ENCODE measurements at regions not wholly inside any gene's neighbourhood (a gene's known extent, or its start where the extent isn't known, plus 50 kb on each side); places are given as distances from the start of the nearest gene placed in this dataset.

DNA sequence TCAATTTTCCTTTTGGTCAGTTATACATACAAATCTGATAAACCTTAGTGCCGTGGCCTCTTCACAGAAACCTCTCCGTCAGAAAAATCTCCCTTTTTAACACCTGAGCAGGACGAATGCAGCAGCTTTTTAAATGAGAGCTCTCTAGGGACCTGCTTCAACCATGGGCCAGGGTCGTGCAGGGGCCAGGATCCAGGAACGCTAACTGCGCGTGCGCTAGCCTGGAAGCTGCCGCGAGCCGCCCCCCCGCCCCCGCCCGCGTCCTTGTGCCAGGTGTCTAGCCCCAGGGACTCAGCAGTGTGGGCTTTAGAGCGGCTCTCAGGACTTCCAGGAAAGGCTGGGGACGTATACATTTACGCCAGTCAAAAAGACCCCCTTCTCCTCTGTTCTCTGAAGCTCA lies 136.8 kb upstream of the FMN2 start:
- Histone ChIP-seq H2BK20ac (ENCODE audit: low read depth, low read length) (no peak overlapping the region), H3K4me2 (ENCODE audit: low read depth, low read length) (no peak overlapping the region), H2AFZ (replicated peaks; ENCODE audit: low read length, poor library complexity) (no peak overlapping the region), H3K79me1 (ENCODE audit: low read depth in 1 of 2, low read length in 2 of 2) (no peaks in the 10 kb centered on the region), H3K9me1 (ENCODE audit: insufficient read depth, low read length) (no peaks in the 10 kb centered on the region), H4K20me1 (ENCODE audit: insufficient read depth, low read length) (no peaks in the 10 kb centered on the region), H3K14ac (replicated peaks; ENCODE audit: low read depth, low read length) (no peak overlapping the region), H3K27me3 (ENCODE audit: control insufficient read depth, insufficient read depth, low read length) (peaks cover 17% of the 10 kb centered on the region), H3K4me1 (ENCODE audit: control insufficient read depth, insufficient read depth, low read length) (no peaks in the 10 kb centered on the region), H3K4me3 (ENCODE audit: insufficient read depth, low read depth, low read length) (no peak overlapping the region), H2BK120ac (ENCODE audit: low read depth, low read length) (no peak overlapping the region), H2AK5ac (ENCODE audit: low read depth, low read length) (no peak overlapping the region), H3K56ac (ENCODE audit: extremely low read depth, insufficient read depth, low read length) (no peak overlapping the region), H3K9ac (ENCODE audit: low read depth, low read length) (no peak overlapping the region), H4K91ac (ENCODE audit: insufficient read depth, low read depth, low read length) (no peak overlapping the region), H2AK9ac (replicated peaks; ENCODE audit: low read depth, low read length, poor library complexity) (no peak overlapping the region), H4K5ac (ENCODE audit: low read depth, low read length) (no peak overlapping the region), H2BK5ac (ENCODE audit: low read depth, low read length, poor library complexity, severe bottlenecking) (no peak overlapping the region), H4K8ac (ENCODE audit: low read depth in 2 of 2, low read length in 2 of 2) (no peak overlapping the region), H2BK15ac (ENCODE audit: low read depth, low read length) (no peak overlapping the region), H3K4ac (ENCODE audit: low read depth, low read length) (no peak overlapping the region), H3K36me3 (ENCODE audit: control insufficient read depth, insufficient read depth, low read length) (no peaks in the 10 kb centered on the region), H3K18ac (ENCODE audit: low read depth, low read length) (no peak overlapping the region), H3K23ac (ENCODE audit: low read depth, low read length) (no peak overlapping the region), H3K27ac (ENCODE audit: insufficient read depth, low read length) (no peak overlapping the region), H3K9me3 (ENCODE audit: control insufficient read depth, insufficient read depth, low read length) (no peaks in the 10 kb centered on the region)
- intact Hi-C loops (cut with micrococcal nuclease), result no loop called here
- no TSS peak for BruUV-seq (replicated peaks)
- no peak for ATAC-seq (ENCODE audit: low read depth)
- ChIA-PET CTCF (no interaction called here), POLR2A (ENCODE audit: unreplicated experiment) (no interaction called here)
- dilution Hi-C loops (cut with HindIII; ENCODE audit: low sequenced_read_pairs, unreplicated experiment), result no loop called here
- WGBS, 2 experiments (ENCODE audit: extremely low coverage in 2 of 2, insufficient read length in 1 of 2), result 80% methylated on average over 4 of the region's 18 CpGs; no CpG with 5 or more reads in 1 of the 2 experiments
- TF ChIP-seq RAD21 (IDR thresholded peaks at IDR 0.05; ENCODE audit: low read length) (no peak), MAZ (IDR thresholded peaks at IDR 0.05; ENCODE audit: borderline replicate concordance, low read depth, low read length) (no peak), POLR2A (IDR thresholded peaks at IDR 0.05; ENCODE audit: low read depth, low read length) (no peak), RCOR1 (IDR thresholded peaks at IDR 0.05; ENCODE audit: insufficient replicate concordance, low read length) (no peak), SMC3 (IDR thresholded peaks at IDR 0.05; ENCODE audit: low read depth, low read length) (no peak), RFX5 (IDR thresholded peaks at IDR 0.05; ENCODE audit: low read depth, low read length) (no peak), FOS (IDR thresholded peaks at IDR 0.05; ENCODE audit: low read depth, low read length) (no peak)
- in situ Hi-C loops (cut with MboI; ENCODE audit: low sequenced_read_pairs), result no loop called here
- DNase-seq, result no peak

Measured in IMR-90 (cell line).